PC-3 (cell line): ENCODE measurements at regions not wholly inside any gene's neighbourhood (a gene's known extent, or its start where the extent isn't known, plus 50 kb on each side); places are given as distances from the start of the nearest gene placed in this dataset.
"Not testable (repeated sequence)": the region's sequence is repeated elsewhere in the genome, so short reads cannot be mapped to it uniquely, and the experiment has no call there.

Experiments used
- EZH2 ChIP-seq: fragments of 300-600 bp; sonication (generic); IDR thresholded peaks from one replicate; pipeline ENCODE4 v1.6.1; 2017; ENCODE audit warnings: antibody characterized with exemption, mild to moderate bottlenecking, low read length; ENCODE audit not compliant: unreplicated experiment
- EZH2phosphoT487 ChIP-seq: fragments of 300-600 bp; sonication (generic); IDR thresholded peaks from 2 replicates; pipeline ENCODE4 v1.6.1; 2018; ENCODE audit warnings: mild to moderate bottlenecking, antibody characterized with exemption, low read length, borderline replicate concordance
- TF ChIP-seq, protein P1 (sequence below): fragments of 300-600 bp; sonication (generic); conservative IDR thresholded peaks from 2 replicates; pipeline ENCODE4 v1.5.1; 2017; ENCODE audit warnings: antibody characterized with exemption, low read depth, mild to moderate bottlenecking, low read length

DNA sequence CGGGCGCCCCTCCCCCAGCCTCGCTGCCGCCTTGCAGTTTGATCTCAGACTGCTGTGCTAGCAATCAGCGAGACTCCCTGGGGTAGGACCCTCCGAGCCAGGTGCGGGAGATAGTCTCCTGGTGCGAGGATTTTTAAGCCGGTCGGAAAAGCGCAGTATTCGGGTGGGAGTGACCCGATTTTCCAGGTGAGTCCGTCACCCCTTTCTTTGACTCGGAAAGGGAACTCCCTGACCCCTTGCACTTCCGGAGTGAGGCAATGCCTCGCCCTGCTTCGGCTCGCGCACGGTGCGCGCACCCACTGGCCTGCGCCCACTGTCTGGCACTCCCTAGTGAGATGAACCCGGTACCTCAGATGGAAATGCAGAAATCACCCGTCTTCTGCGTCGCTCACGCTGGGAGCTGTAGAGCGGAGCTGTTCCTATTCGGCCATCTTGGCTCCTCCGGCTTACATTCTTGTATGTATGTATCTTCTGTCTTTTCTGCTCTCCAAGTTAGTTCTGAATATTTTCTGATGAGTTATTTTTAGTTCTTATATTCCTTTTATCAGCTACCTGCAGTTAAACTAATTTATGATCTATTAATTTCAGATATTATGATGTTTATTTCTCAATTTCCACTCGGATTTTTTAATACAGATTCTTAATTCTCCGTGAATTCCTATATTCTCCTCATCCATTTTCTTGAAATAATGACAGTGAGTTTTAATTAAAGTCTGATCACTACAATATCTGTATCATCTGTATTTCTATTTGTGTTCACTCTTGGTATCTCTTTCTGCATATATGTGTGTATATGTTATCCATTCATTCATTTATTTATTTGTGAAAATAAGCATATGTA, 370.2 kb upstream of the GRM7 start:
- TF ChIP-seq, protein P1, sequence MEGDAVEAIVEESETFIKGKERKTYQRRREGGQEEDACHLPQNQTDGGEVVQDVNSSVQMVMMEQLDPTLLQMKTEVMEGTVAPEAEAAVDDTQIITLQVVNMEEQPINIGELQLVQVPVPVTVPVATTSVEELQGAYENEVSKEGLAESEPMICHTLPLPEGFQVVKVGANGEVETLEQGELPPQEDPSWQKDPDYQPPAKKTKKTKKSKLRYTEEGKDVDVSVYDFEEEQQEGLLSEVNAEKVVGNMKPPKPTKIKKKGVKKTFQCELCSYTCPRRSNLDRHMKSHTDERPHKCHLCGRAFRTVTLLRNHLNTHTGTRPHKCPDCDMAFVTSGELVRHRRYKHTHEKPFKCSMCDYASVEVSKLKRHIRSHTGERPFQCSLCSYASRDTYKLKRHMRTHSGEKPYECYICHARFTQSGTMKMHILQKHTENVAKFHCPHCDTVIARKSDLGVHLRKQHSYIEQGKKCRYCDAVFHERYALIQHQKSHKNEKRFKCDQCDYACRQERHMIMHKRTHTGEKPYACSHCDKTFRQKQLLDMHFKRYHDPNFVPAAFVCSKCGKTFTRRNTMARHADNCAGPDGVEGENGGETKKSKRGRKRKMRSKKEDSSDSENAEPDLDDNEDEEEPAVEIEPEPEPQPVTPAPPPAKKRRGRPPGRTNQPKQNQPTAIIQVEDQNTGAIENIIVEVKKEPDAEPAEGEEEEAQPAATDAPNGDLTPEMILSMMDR: not testable (repeated sequence)
- not testable (repeated sequence) for TF ChIP-seq EZH2, EZH2phosphoT487
